ENCODE measurements at regions not wholly inside any gene's neighbourhood (a gene's known extent, or its start where the extent isn't known, plus 50 kb on each side); places are given as distances from the start of the nearest gene placed in this dataset.

GRCh38 chr16:50960517-50961202 lies 190.4 kb downstream of the SALL1 start:
- no peak for DNase-seq (ENCODE audit: low spot score)

GRCh38 chr16:50957056-50957455 lies 194.0 kb downstream of the SALL1 start:
- DNase-seq (ENCODE audit: low spot score): no peak

GRCh38 chr16:50956637-50957036 lies 194.4 kb downstream of the SALL1 start:
- DNase-seq (ENCODE audit: low spot score): no peak

GRCh38 chr16:50955311-50955710 lies 195.8 kb downstream of the SALL1 start:
- DNase-seq (ENCODE audit: low spot score): no peak

GRCh38 chr16:50954469-50954868 lies 196.6 kb downstream of the SALL1 start:
- DNase-seq (ENCODE audit: low spot score): no peak

- DNase-seq (ENCODE audit: low spot score): no peak
Observed at GRCh38 chr16:50953290-50953689, 197.8 kb downstream of the SALL1 start.

- DNase-seq (ENCODE audit: low spot score): no peak
Observed at GRCh38 chr16:50950955-50951354, 200.1 kb downstream of the SALL1 start.

- no peak for DNase-seq (ENCODE audit: low spot score)
Observed at GRCh38 chr16:50948268-50948930, 202.7 kb downstream of the SALL1 start.

- no peak for DNase-seq (ENCODE audit: low spot score)
Observed at GRCh38 chr16:50947826-50948225, 203.2 kb downstream of the SALL1 start.

- no peak for DNase-seq (ENCODE audit: low spot score)
Observed at GRCh38 chr16:50946606-50947005, 204.5 kb downstream of the SALL1 start.

GRCh38 chr16:50946098-50946497 lies 204.2 kb downstream of the CYLD start:
- DNase-seq (ENCODE audit: low spot score): no peak

GRCh38 chr16:50945171-50945570 lies 203.3 kb downstream of the CYLD start:
- DNase-seq (ENCODE audit: low spot score): no peak

GRCh38 chr16:50944436-50944835 lies 202.6 kb downstream of the CYLD start:
- no peak for DNase-seq (ENCODE audit: low spot score)

GRCh38 chr16:50944033-50944432 lies 202.1 kb downstream of the CYLD start:
- DNase-seq (ENCODE audit: low spot score): no peak

- DNase-seq (ENCODE audit: low spot score): no peak
Observed at GRCh38 chr16:50942143-50942542, 200.3 kb downstream of the CYLD start.

GRCh38 chr16:50941681-50942080 lies 199.8 kb downstream of the CYLD start:
- no peak for DNase-seq (ENCODE audit: low spot score)

- DNase-seq (ENCODE audit: low spot score): no peak
Observed at GRCh38 chr16:50940275-50940854, 198.5 kb downstream of the CYLD start.

- DNase-seq (ENCODE audit: low spot score): no peak
Observed at GRCh38 chr16:50939356-50939755, 197.5 kb downstream of the CYLD start.

GRCh38 chr16:50938932-50939331 lies 197.0 kb downstream of the CYLD start:
- DNase-seq (ENCODE audit: low spot score): no peak

- no peak for DNase-seq (ENCODE audit: low spot score)
Observed at GRCh38 chr16:50933262-50933661, 191.4 kb downstream of the CYLD start.

GRCh38 chr16:50932348-50932935 lies 190.6 kb downstream of the CYLD start:
- DNase-seq (ENCODE audit: low spot score): no peak

GRCh38 chr16:50928065-50928464 lies 186.2 kb downstream of the CYLD start:
- DNase-seq (ENCODE audit: low spot score): no peak
